Activated T-helper 1 cell treated with anti-CD3 and anti-CD28 coated beads, Interleukin-2, amount 50 U/mL, for 16 hours (primary cell): ENCODE measurements at regions not wholly inside any gene's neighbourhood (a gene's known extent, or its start where the extent isn't known, plus 50 kb on each side); places are given as distances from the start of the nearest gene placed in this dataset.
"Not testable (repeated sequence)": the region's sequence is repeated elsewhere in the genome, so short reads cannot be mapped to it uniquely, and the experiment has no call there.

Source experiments
- DNase-seq, 2 donors: peaks; one replicate each; pipeline ENCODE4 v3.0.0-alpha.2; 2020; ENCODE audit warnings: low read depth in 1 of 2, low spot score in 1 of 2

GRCh38 chr22:48504519-48505140 is 1323.0 kb downstream of the BRD1 start:
- DNase-seq: no peak

GRCh38 chr22:48503876-48504275 is 1323.8 kb downstream of the BRD1 start:
- no peak for DNase-seq

GRCh38 chr22:48503035-48503625 is 1324.5 kb downstream of the BRD1 start:
- no peak for DNase-seq

GRCh38 chr22:48501231-48501750 is 1326.4 kb downstream of the BRD1 start:
- no peak for DNase-seq

GRCh38 chr22:48500471-48501230 is 1327.0 kb downstream of the BRD1 start:
- no peak for DNase-seq

GRCh38 chr22:48499456-48500425 is 1327.9 kb downstream of the BRD1 start:
- no peak for DNase-seq

GRCh38 chr22:48498526-48499331 is 1328.9 kb downstream of the BRD1 start:
- DNase-seq: no peak

- not testable (repeated sequence) for DNase-seq
Measured at GRCh38 chr22:48497743-48498520, 1329.7 kb downstream of the BRD1 start.

- no peak for DNase-seq
Measured at GRCh38 chr22:48496987-48497650, 1330.6 kb downstream of the BRD1 start.

- no peak for DNase-seq
Measured at GRCh38 chr22:48496226-48496845, 1331.3 kb downstream of the BRD1 start.

- no peak for DNase-seq
Measured at GRCh38 chr22:48495751-48496080, 1332.0 kb downstream of the BRD1 start.

GRCh38 chr22:48494968-48495750 is 1332.5 kb downstream of the BRD1 start:
- DNase-seq: no peak

GRCh38 chr22:48494256-48494967 is 1333.3 kb downstream of the BRD1 start:
- no peak for DNase-seq

GRCh38 chr22:48493733-48494132 is 1333.9 kb downstream of the BRD1 start:
- no peak for DNase-seq

GRCh38 chr22:48492366-48493320 is 1335.0 kb downstream of the BRD1 start:
- no peak for DNase-seq

- no peak for DNase-seq
Measured at GRCh38 chr22:48491451-48491941, 1336.2 kb downstream of the BRD1 start.
